Fibroblast of mammary gland (primary cell): ENCODE measurements at regions not wholly inside any gene's neighbourhood (a gene's known extent, or its start where the extent isn't known, plus 50 kb on each side); places are given as distances from the start of the nearest gene placed in this dataset.

ENCODE experiments used
- DNase-seq: peaks from one replicate; pipeline ENCODE4 v3.0.0-alpha.2; 2010; ENCODE audit warnings: low read depth
- H3K4me3 ChIP-seq: 2 replicates; pipeline ENCODE4 v1.5.1; 2011; ENCODE audit warnings: low read depth, mild to moderate bottlenecking, low read length, moderate library complexity; ENCODE audit not compliant: control insufficient read depth
- CTCF ChIP-seq: conservative IDR thresholded peaks from 2 replicates; pipeline ENCODE4 v1.5.1; 2011; ENCODE audit warnings: low read depth, low read length, inconsistent platforms; ENCODE audit not compliant: control insufficient read depth, insufficient read depth

- no peak overlapping the region for H3K4me3 ChIP-seq
- TF ChIP-seq CTCF, result no peak
- no peak for DNase-seq
These were observed 189.2 kb downstream of the MEX3B start for GRCh38 chr15:81856634-81857026.

DNA sequence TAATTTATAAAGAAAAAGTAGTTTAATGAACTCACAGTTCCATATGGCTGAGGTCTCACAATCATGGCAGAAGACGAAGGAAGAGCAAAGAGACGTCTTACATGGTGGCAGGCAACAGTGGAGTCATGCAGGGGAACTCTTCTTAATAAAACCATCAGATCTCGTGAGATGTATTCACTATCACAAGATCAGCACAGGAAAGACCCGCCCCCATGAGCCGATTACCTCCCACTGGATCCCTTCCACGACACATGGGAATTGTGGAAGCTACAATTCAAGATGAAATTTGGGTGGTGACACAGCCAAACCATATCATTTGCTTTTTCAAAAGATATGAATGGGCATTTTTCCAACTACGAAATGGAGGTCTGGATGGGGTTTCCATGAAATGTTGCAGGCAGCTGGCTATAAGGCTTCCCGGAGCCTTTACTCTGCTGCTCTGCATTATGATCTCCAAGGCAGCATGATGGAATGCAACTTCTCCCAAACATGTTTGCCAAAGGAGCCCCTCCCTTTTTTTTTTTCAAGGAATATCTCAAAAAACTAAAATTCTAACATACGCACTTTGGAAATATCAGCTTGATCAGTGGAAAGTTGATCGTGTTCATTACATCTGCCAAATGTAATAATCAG lies 189.7 kb downstream of the MEX3B start:
- no peak for TF ChIP-seq CTCF
- H3K4me3 ChIP-seq, result no peak overlapping the region
- DNase-seq, result no peak

GRCh38 chr15:81853150-81853748 lies 192.6 kb downstream of the MEX3B start:
- DNase-seq, result no peak
- no peak overlapping the region for H3K4me3 ChIP-seq
- no peak for TF ChIP-seq CTCF

GRCh38 chr15:81852411-81853149 lies 193.2 kb downstream of the MEX3B start:
- H3K4me3 ChIP-seq, result no peak overlapping the region
- TF ChIP-seq CTCF, result no peak
- DNase-seq, result no peak

- no peak for TF ChIP-seq CTCF
- H3K4me3 ChIP-seq, result no peak overlapping the region
- no peak for DNase-seq
These were observed 194.1 kb downstream of the MEX3B start for GRCh38 chr15:81851757-81852156.

DNA sequence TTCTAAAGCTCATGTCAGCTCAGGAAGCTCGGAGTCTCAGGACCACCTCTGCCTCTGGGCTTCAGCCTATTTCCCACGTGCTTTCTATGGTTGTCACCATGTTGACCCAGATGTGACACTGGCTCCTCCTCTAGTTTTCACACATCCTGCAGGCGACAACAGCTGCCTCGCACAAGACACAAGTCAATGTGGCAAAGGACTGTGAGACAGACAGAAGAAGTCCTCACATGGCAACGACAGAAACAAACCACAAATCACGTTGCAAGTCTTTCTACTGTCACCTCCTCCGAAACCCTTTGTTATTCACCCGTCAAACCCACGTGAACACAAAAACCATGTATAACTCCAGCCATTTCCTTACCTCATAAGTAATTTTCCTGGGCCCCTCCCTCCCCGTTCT lies 194.5 kb downstream of the MEX3B start:
- no peak overlapping the region for H3K4me3 ChIP-seq
- no peak for DNase-seq

More for the DNA sequence above, 194.5 kb downstream of the MEX3B start:
- TF ChIP-seq CTCF, result no peak
